Tibial artery (tissue), 4 donors: ENCODE measurements at regions not wholly inside any gene's neighbourhood (a gene's known extent, or its start where the extent isn't known, plus 50 kb on each side); places are given as distances from the start of the nearest gene placed in this dataset.

Experiments used
- DNase-seq, 2 donors: peaks; one replicate each; pipeline ENCODE4 v3.0.0-alpha.2; 2019
- H3K27ac ChIP-seq, 2 donors: fragments of 200-600 bp; sonication (generic) in 1 of 2; 1 replicate in 1 of 2; 2 replicates in 1 of 2; pipeline ENCODE4 v1.5.1; 2018 to 2019; ENCODE audit warnings: mild to moderate bottlenecking in 1 of 2
- H3K27me3 ChIP-seq, 2 donors: fragments of 200-600 bp; sonication (generic) in 1 of 2; one replicate each; pipeline versions ENCODE4 v1.5.1 to v1.6.0; 2016 to 2019
- H3K36me3 ChIP-seq, 3 donors: fragments of 200-600 bp; sonication (generic) in 2 of 3; one replicate each; pipeline ENCODE4 v1.5.1; 2016 to 2019; ENCODE audit warnings: mild to moderate bottlenecking in 2 of 3
- H3K4me1 ChIP-seq, 4 donors: fragments of 200-600 bp; sonication (generic) in 2 of 4; 1 replicate in 3 of 4; 2 replicates in 1 of 4; pipeline ENCODE4 v1.5.1; 2016 to 2019
- H3K4me3 ChIP-seq, 2 donors: fragments of 200-600 bp; sonication (generic) in 1 of 2; 1 replicate in 1 of 2; 2 replicates in 1 of 2; pipeline ENCODE4 v1.5.1; 2018 to 2019; ENCODE audit warnings: mild to moderate bottlenecking in 2 of 2
- H3K9me3 ChIP-seq, 3 donors: fragments of 200-600 bp; sonication (generic) in 1 of 3; one replicate each; pipeline ENCODE4 v1.5.1; 2016 to 2019
- CTCF ChIP-seq, 2 experiments: fragments of 200-600 bp in 1 of 2; fragments of 450-650 bp in 1 of 2; IDR thresholded peaks; one replicate each; pipeline ENCODE4 v1.5.1; 2017 to 2019; ENCODE audit warnings: antibody characterized with exemption in 2 of 2, mild to moderate bottlenecking in 1 of 2, moderate library complexity in 1 of 2
- intact Hi-C: fragments of 100-400 bp; cut with DNase I; formaldehyde crosslinking; loops from one replicate; pipeline ENCODE4 v1.15.0; 2023; ENCODE audit warnings: low total_unique reads

GRCh38 chr4:101730291-101731117 lies 60.0 kb upstream of the BANK1 start:
- Histone ChIP-seq H3K4me3 (no peak overlapping the region), H3K36me3 (no peaks in the 10 kb centered on the region), H3K9me3 (no peaks in the 10 kb centered on the region), H3K27ac (no peak overlapping the region), H3K27me3 (no peaks in the 10 kb centered on the region), H3K4me1 (no peaks in the 10 kb centered on the region)
- intact Hi-C loops: no loop called here
- peak; percentile 69 to 80 for DNase-seq
- peak; percentile 53 to 59 for TF ChIP-seq CTCF (IDR thresholded peaks at IDR 0.05)

- no peaks in the 10 kb centered on the region for H3K4me1 ChIP-seq
- H3K9me3 ChIP-seq: no peaks in the 10 kb centered on the region
- H3K36me3 ChIP-seq: no peaks in the 10 kb centered on the region
- no peak for DNase-seq
- no peak for TF ChIP-seq CTCF (IDR thresholded peaks at IDR 0.05)
- intact Hi-C loops: no loop called here
- no peaks in the 10 kb centered on the region for H3K27me3 ChIP-seq
- H3K27ac ChIP-seq: no peak overlapping the region
- H3K4me3 ChIP-seq: no peak overlapping the region
Measured at GRCh38 chr4:101727238-101727637, 63.3 kb upstream of the BANK1 start.

- Histone ChIP-seq H3K4me1 (no peaks in the 10 kb centered on the region), H3K36me3 (no peaks in the 10 kb centered on the region), H3K27ac (no peak overlapping the region), H3K27me3 (no peaks in the 10 kb centered on the region), H3K4me3 (no peak overlapping the region), H3K9me3 (no peaks in the 10 kb centered on the region)
- intact Hi-C loops: no loop called here
- no peak for TF ChIP-seq CTCF (IDR thresholded peaks at IDR 0.05)
- no peak for DNase-seq
Measured at GRCh38 chr4:101724093-101724492, 66.4 kb upstream of the BANK1 start.

GRCh38 chr4:101718810-101719209 lies 71.7 kb upstream of the BANK1 start:
- Histone ChIP-seq H3K9me3 (peaks cover 0 to 14% (median 0%) of the 10 kb centered on the region in 3 donors), H3K27me3 (no peaks in the 10 kb centered on the region), H3K4me1 (no peaks in the 10 kb centered on the region), H3K36me3 (no peaks in the 10 kb centered on the region), H3K4me3 (no peak overlapping the region), H3K27ac (no peak overlapping the region)
- no peak for DNase-seq
- no peak for TF ChIP-seq CTCF (IDR thresholded peaks at IDR 0.05)
- intact Hi-C loops: no loop called here

- Histone ChIP-seq H3K4me3 (no peak overlapping the region), H3K9me3 (peaks cover 0 to 6% (median 2%) of the 10 kb centered on the region in 3 donors), H3K36me3 (no peaks in the 10 kb centered on the region), H3K4me1 (no peaks in the 10 kb centered on the region), H3K27me3 (no peaks in the 10 kb centered on the region), H3K27ac (no peak overlapping the region)
- no peak for TF ChIP-seq CTCF (IDR thresholded peaks at IDR 0.05)
- no peak for DNase-seq
- intact Hi-C loops: no loop called here
Measured at GRCh38 chr4:101711590-101712260, 78.8 kb upstream of the BANK1 start.
